ENCODE measurements at regions not wholly inside any gene's neighbourhood (a gene's known extent, or its start where the extent isn't known, plus 50 kb on each side); places are given as distances from the start of the nearest gene placed in this dataset.

GRCh38 chr18:56066524-56067213 lies 478.7 kb upstream of the TCF4 start (continued):
- no peak for TF ChIP-seq ZBTB33 (CRISPR knock-in tag; IDR thresholded peaks at IDR 0.05)
- TF ChIP-seq ZBTB40 (IDR thresholded peaks at IDR 0.05): no peak
- no peak for TF ChIP-seq ZBTB40 (CRISPR knock-in tag; IDR thresholded peaks at IDR 0.05)
- no peak for TF ChIP-seq ZBTB11 (CRISPR knock-in tag; IDR thresholded peaks at IDR 0.05)
- no peak for TF ChIP-seq NR4A1 (CRISPR knock-in tag; IDR thresholded peaks at IDR 0.05)
- TF ChIP-seq NR4A1 (tag; IDR thresholded peaks at IDR 0.05): no peak
- TF ChIP-seq IFI16 (CRISPR knock-in tag; IDR thresholded peaks at IDR 0.05): no peak
- no peak for TF ChIP-seq CBX5 (IDR thresholded peaks at IDR 0.05; ENCODE audit: borderline replicate concordance, low read depth)
- TF ChIP-seq MEF2D (tag; conservative IDR thresholded peaks at IDR 0.05; ENCODE audit: low read depth): no peak
- TF ChIP-seq ZNF551 (CRISPR knock-in tag; IDR thresholded peaks at IDR 0.05): no peak
